ENCODE measurements at regions not wholly inside any gene's neighbourhood (a gene's known extent, or its start where the extent isn't known, plus 50 kb on each side); places are given as distances from the start of the nearest gene placed in this dataset.

DNA sequence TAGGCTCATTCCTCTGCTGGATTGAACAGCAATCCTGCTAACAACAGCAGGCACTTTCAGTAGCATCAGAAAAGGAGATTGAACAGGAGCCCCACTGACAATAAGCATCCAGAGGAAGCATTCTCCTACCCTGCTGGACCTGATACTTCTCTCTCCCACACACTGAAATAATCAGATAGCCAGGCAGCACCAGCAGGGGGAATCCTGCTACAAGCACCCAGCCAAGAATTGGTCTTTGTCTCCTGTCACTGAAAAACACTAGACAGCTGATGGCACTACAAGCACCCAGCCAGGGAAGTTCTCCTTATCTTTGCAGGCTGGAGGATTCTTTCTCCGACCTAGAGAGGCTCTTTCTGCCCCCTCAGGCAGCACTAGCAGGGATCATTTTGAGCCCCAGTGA is 444.3 kb upstream of the GRIA3 start (continued):
- TF ChIP-seq, protein P1, sequence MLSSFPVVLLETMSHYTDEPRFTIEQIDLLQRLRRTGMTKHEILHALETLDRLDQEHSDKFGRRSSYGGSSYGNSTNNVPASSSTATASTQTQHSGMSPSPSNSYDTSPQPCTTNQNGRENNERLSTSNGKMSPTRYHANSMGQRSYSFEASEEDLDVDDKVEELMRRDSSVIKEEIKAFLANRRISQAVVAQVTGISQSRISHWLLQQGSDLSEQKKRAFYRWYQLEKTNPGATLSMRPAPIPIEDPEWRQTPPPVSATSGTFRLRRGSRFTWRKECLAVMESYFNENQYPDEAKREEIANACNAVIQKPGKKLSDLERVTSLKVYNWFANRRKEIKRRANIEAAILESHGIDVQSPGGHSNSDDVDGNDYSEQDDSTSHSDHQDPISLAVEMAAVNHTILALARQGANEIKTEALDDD (IDR thresholded peaks at IDR 0.05) = no peak
- TF ChIP-seq ZNF12 (CRISPR knock-in tag; IDR thresholded peaks at IDR 0.05) = no peak

DNA sequence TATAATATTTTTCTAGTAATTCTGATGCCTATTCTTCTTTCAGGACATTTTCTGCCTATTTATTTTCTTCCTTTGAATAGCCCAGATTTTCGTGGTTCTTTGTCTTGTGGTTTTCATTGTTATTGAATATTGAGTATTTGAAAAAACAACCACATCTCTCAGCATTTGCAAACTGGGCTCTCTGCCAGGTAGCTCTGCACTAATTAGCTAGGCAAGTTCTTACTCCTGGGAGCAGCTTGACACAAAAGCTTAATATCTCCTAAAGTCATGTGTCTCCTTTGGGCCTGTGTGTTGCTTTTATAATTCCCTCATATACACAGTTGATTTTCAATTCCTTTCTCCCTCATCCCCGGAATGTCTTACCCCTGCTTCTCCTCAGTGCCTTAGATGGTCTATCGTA is 413.5 kb upstream of the GRIA3 start:
- ATAC-seq (no peak), DNase-seq (ENCODE audit: extremely low read depth in 1 of 4, low spot score in 3 of 4) (no peak), FAIRE-seq (no peak)
- no peaks in the 10 kb centered on the region for H3K9me3 ChIP-seq (replicated peaks; ENCODE audit: control insufficient read depth, insufficient read depth, low read depth, low read length)
- no peak overlapping the region for H3K27ac ChIP-seq (ENCODE audit: extremely low read depth, low read depth, low read length)
- BruUV-seq (replicated peaks) = no TSS peak
- H3K79me2 ChIP-seq (ENCODE audit: control insufficient read depth, insufficient read depth, low read length) = no peaks in the 10 kb centered on the region
- in situ Hi-C loops (cut with MboI) (no loop called here), intact Hi-C loops (cut with micrococcal nuclease) (no loop called here)
- H4K20me1 ChIP-seq (replicated peaks; ENCODE audit: control insufficient read depth, insufficient read depth, low read length) = no peaks in the 10 kb centered on the region
- no peaks in the 10 kb centered on the region for H3K36me3 ChIP-seq (ENCODE audit: control insufficient read depth, insufficient read depth, low read length)
- ChIA-PET CTCF (ENCODE audit: low intra/inter-chr PET ratio) (no interaction called here), POLR2A (no interaction called here)
- H2AFZ ChIP-seq (ENCODE audit: low read depth, low read length) = no peak overlapping the region
- no peak overlapping the region for H3K9ac ChIP-seq (ENCODE audit: insufficient read depth in 1 of 2, low read depth in 2 of 2, low read length in 2 of 2)
- H3K4me2 ChIP-seq (ENCODE audit: insufficient read depth, low read length) = no peak overlapping the region
- 0% methylated on average over 3 of the region's 3 CpGs for WGBS (ENCODE audit: insufficient coverage, low coverage, missing lambda C conversion rate)
- no peaks in the 10 kb centered on the region for H3K27me3 ChIP-seq (ENCODE audit: control insufficient read depth in 2 of 2, insufficient read depth in 2 of 2, low read length in 2 of 2)
- H3K4me3 ChIP-seq = no peak overlapping the region
- H3K4me1 ChIP-seq (replicated peaks in 1 of 2; ENCODE audit: control insufficient read depth in 2 of 2, insufficient read depth in 2 of 2, low read length in 2 of 2) = no peaks in the 10 kb centered on the region
- H3K9me1 ChIP-seq (ENCODE audit: control insufficient read depth, insufficient read depth, low read length) = no peaks in the 10 kb centered on the region
- TF ChIP-seq MTA3 (IDR thresholded peaks at IDR 0.05; ENCODE audit: borderline replicate concordance) (no peak), FOXA3 (CRISPR knock-in tag; conservative IDR thresholded peaks at IDR 0.05 in 1 of 2, IDR thresholded peaks at IDR 0.05 in 1 of 2) (no peak), BHLHE40 (IDR thresholded peaks at IDR 0.05; ENCODE audit: low read length) (no peak), NR2C2 (CRISPR knock-in tag; IDR thresholded peaks at IDR 0.05) (no peak), NR2C2 (tag; IDR thresholded peaks at IDR 0.05) (no peak), SAP30 (IDR thresholded peaks at IDR 0.05; ENCODE audit: borderline replicate concordance, insufficient read depth, low read depth, low read length, poor library complexity, severe bottlenecking) (no peak), DNMT1 (IDR thresholded peaks at IDR 0.05) (no peak), ILF3 (IDR thresholded peaks at IDR 0.05; ENCODE audit: borderline replicate concordance) (no peak), CREBBP (IDR thresholded peaks at IDR 0.05; ENCODE audit: low read depth, low read length) (no peak), TAL1 (IDR thresholded peaks at IDR 0.05) (no peak)
- TF ChIP-seq, protein P2, sequence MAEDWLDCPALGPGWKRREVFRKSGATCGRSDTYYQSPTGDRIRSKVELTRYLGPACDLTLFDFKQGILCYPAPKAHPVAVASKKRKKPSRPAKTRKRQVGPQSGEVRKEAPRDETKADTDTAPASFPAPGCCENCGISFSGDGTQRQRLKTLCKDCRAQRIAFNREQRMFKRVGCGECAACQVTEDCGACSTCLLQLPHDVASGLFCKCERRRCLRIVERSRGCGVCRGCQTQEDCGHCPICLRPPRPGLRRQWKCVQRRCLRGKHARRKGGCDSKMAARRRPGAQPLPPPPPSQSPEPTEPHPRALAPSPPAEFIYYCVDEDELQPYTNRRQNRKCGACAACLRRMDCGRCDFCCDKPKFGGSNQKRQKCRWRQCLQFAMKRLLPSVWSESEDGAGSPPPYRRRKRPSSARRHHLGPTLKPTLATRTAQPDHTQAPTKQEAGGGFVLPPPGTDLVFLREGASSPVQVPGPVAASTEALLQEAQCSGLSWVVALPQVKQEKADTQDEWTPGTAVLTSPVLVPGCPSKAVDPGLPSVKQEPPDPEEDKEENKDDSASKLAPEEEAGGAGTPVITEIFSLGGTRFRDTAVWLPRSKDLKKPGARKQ (CRISPR knock-in tag; IDR thresholded peaks at IDR 0.05) = no peak
- TF ChIP-seq, protein P3, sequence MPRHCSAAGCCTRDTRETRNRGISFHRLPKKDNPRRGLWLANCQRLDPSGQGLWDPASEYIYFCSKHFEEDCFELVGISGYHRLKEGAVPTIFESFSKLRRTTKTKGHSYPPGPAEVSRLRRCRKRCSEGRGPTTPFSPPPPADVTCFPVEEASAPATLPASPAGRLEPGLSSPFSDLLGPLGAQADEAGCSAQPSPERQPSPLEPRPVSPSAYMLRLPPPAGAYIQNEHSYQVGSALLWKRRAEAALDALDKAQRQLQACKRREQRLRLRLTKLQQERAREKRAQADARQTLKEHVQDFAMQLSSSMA (CRISPR knock-in tag; IDR thresholded peaks at IDR 0.05) = no peak
- TF ChIP-seq, protein P4, sequence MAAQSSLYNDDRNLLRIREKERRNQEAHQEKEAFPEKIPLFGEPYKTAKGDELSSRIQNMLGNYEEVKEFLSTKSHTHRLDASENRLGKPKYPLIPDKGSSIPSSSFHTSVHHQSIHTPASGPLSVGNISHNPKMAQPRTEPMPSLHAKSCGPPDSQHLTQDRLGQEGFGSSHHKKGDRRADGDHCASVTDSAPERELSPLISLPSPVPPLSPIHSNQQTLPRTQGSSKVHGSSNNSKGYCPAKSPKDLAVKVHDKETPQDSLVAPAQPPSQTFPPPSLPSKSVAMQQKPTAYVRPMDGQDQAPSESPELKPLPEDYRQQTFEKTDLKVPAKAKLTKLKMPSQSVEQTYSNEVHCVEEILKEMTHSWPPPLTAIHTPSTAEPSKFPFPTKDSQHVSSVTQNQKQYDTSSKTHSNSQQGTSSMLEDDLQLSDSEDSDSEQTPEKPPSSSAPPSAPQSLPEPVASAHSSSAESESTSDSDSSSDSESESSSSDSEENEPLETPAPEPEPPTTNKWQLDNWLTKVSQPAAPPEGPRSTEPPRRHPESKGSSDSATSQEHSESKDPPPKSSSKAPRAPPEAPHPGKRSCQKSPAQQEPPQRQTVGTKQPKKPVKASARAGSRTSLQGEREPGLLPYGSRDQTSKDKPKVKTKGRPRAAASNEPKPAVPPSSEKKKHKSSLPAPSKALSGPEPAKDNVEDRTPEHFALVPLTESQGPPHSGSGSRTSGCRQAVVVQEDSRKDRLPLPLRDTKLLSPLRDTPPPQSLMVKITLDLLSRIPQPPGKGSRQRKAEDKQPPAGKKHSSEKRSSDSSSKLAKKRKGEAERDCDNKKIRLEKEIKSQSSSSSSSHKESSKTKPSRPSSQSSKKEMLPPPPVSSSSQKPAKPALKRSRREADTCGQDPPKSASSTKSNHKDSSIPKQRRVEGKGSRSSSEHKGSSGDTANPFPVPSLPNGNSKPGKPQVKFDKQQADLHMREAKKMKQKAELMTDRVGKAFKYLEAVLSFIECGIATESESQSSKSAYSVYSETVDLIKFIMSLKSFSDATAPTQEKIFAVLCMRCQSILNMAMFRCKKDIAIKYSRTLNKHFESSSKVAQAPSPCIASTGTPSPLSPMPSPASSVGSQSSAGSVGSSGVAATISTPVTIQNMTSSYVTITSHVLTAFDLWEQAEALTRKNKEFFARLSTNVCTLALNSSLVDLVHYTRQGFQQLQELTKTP (IDR thresholded peaks at IDR 0.05; ENCODE audit: low read depth in 1 of 2, partially characterized antibody in 2 of 2) = no peak

All from K562 (cell line).